Activated naive CD4-positive, alpha-beta T cell treated with anti-CD3 and anti-CD28 coated beads, Interleukin-2, amount 10 ng/mL, durations not matched to agents 7 days and 5 days (primary cell): ENCODE measurements at regions not wholly inside any gene's neighbourhood (a gene's known extent, or its start where the extent isn't known, plus 50 kb on each side); places are given as distances from the start of the nearest gene placed in this dataset.

Source experiments
- CTCF ChIA-PET: fragments of 350-600 bp; sonication (Branson Sonifier 250); formaldehyde crosslinking; loops from one replicate; lab custom pipeline; 2021; ENCODE audit warnings: antibody characterized with exemption; lab: Charles Lee
- DNase-seq: peaks from one replicate; pipeline ENCODE4 v3.0.0-alpha.2; 2020
- H3K27ac Mint-ChIP-seq: one replicate; pipeline ENCODE4 v1.8.0; 2021; ENCODE audit warnings: mild to moderate bottlenecking, moderate library complexity, mixed read lengths
- H3K27me3 Mint-ChIP-seq: one replicate; pipeline ENCODE4 v1.8.0; 2021; ENCODE audit warnings: mild to moderate bottlenecking, mixed read lengths
- H3K36me3 Mint-ChIP-seq: one replicate; pipeline ENCODE4 v1.8.0; 2021; ENCODE audit warnings: mixed read lengths
- H3K4me1 Mint-ChIP-seq: one replicate; pipeline ENCODE4 v1.8.0; 2021; ENCODE audit warnings: mixed read lengths
- H3K4me3 Mint-ChIP-seq: one replicate; pipeline ENCODE4 v1.8.0; 2021; ENCODE audit warnings: mild to moderate bottlenecking, moderate library complexity, mixed read lengths
- H3K9me3 Mint-ChIP-seq: one replicate; pipeline ENCODE4 v1.8.0; 2021; ENCODE audit warnings: mixed read lengths

DNA sequence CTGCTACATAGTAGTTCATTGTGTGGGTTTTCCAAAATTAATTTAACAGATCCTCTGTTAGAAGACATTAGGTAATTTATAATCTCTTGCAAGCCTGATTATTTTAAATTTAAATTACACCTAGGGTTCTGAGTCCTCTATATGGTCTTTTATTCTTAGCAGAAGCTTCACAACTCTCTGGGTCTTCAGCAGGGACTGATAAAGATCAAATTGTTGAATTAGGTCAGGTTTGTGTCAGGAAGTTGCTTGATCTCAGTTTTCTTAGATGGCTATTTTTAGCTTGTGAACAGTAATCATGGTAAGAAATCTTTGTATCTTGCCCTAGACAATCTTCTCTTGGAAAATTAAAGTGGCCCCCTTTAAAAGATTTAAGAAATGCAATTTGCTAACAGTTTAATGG is 183.1 kb upstream of the HDAC9 start:
- H3K27ac Mint-ChIP-seq = no peak overlapping the region
- DNase-seq = no peak
- CTCF ChIA-PET = no interaction called here
- no peak overlapping the region for H3K4me3 Mint-ChIP-seq
- H3K36me3 Mint-ChIP-seq = no peaks in the 10 kb centered on the region
- no peaks in the 10 kb centered on the region for H3K27me3 Mint-ChIP-seq
- peaks cover 2% of the 10 kb centered on the region for H3K4me1 Mint-ChIP-seq
- no peaks in the 10 kb centered on the region for H3K9me3 Mint-ChIP-seq

DNA sequence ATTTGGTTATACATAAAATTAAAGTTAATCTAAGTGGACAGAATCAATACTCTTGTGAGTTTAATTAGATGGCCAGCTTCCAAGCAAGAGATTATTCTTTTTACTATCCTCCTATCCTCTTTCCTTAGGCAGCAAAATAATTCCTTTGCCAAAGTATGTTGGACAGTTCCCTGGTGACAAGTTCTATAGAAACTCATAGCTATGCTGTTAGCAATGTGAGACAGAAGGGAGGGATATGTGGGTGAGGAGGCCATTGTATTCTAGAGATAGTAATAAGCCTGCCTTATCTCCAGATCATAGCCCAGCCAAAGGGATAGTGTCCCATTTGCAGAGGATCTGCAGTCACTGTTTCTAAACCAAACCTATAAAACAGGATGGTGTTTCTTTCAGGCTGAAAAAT is 181.6 kb upstream of the HDAC9 start:
- H3K9me3 Mint-ChIP-seq = no peaks in the 10 kb centered on the region

DNA sequence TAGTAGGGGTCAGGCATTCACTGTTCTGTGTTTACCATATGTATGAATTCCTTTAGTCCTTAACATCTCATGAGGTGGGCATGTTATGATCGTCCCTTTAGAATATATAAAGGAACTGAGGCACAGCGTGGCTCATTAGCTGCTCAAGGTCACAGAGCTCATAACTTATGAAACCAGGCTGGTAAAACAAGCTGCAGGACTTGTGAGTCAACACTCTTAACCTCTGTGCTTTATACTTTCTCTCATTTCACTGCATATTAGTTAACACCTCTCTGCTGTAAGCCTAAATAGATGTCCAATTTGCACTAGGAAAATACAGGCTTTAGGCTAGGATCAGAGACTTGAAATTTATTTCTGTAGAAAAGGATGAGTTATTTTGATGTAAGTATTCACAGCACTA is 180.3 kb upstream of the HDAC9 start:
- H3K4me3 Mint-ChIP-seq = no peak overlapping the region
- H3K36me3 Mint-ChIP-seq = no peaks in the 10 kb centered on the region
- peaks cover 2% of the 10 kb centered on the region for H3K4me1 Mint-ChIP-seq
- no peak overlapping the region for H3K27ac Mint-ChIP-seq
- CTCF ChIA-PET = no interaction called here
- no peak for DNase-seq
- H3K27me3 Mint-ChIP-seq = no peaks in the 10 kb centered on the region
- no peaks in the 10 kb centered on the region for H3K9me3 Mint-ChIP-seq

More for the DNA sequence above, 181.6 kb upstream of the HDAC9 start:
- Mint-ChIP-seq H3K4me1 (peaks cover 2% of the 10 kb centered on the region), H3K27ac (no peak overlapping the region), H3K36me3 (no peaks in the 10 kb centered on the region), H3K4me3 (no peak overlapping the region), H3K27me3 (no peaks in the 10 kb centered on the region)
- CTCF ChIA-PET = no interaction called here
- DNase-seq = no peak

DNA sequence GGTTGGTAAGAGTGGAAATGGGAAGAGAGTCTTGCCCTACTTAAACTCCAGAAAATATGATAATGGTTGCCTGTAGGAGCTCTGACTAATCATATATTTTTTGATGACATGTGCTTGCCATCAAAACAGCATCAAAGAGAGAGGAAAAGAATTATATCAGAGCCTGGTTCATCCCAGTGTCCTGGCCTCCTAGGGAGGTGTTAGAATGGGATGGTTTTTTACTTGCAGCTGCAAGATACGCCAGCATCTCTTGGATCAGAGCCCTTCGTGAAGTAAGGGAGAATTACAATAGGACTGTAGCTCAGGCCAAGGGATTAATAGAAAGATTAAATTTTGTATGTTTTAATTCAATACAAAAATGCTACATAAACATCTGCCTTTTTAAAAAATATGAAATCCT is 177.6 kb upstream of the HDAC9 start:
- CTCF ChIA-PET = interaction anchor here (0.6 kb wide), 1 partner anchor 819 kb away, joined by 3 read pairs; no protein-coding TSS in a partner anchor
- Mint-ChIP-seq H3K9me3 (no peaks in the 10 kb centered on the region), H3K4me1 (no peaks in the 10 kb centered on the region), H3K27ac (no peak overlapping the region), H3K36me3 (no peaks in the 10 kb centered on the region), H3K27me3 (no peaks in the 10 kb centered on the region), H3K4me3 (no peak overlapping the region)
- DNase-seq = no peak

DNA sequence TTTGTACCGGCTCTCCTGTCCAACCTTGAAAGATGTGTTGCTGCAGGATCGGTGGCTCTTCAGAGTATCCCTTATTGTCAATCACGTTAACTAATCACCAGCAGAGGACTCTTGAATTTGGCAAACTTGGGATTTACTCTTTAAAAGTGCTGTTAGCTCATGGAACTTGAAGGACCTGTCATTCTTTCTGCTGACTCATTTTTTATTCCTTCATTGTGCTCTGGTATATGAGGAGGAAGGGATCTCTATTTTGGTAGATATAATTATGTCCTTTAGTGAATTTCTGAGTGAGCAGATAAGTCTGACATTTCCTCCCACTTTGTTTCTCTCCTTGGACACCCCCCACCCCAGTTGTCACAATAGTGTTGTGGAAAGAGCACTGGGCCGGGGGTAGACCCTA is 175.1 kb upstream of the HDAC9 start:
- no peak overlapping the region for H3K4me3 Mint-ChIP-seq
- H3K27ac Mint-ChIP-seq = no peak overlapping the region
- H3K36me3 Mint-ChIP-seq = no peaks in the 10 kb centered on the region
- DNase-seq = no peak
- H3K9me3 Mint-ChIP-seq = no peaks in the 10 kb centered on the region
- H3K27me3 Mint-ChIP-seq = no peaks in the 10 kb centered on the region
- CTCF ChIA-PET = interaction anchor here (0.7 to 1.6 kb wide), 3 partner anchors 154 to 639 kb away, joined by 3 to 4 read pairs (median 3); no protein-coding TSS in a partner anchor
- H3K4me1 Mint-ChIP-seq = no peaks in the 10 kb centered on the region

DNA sequence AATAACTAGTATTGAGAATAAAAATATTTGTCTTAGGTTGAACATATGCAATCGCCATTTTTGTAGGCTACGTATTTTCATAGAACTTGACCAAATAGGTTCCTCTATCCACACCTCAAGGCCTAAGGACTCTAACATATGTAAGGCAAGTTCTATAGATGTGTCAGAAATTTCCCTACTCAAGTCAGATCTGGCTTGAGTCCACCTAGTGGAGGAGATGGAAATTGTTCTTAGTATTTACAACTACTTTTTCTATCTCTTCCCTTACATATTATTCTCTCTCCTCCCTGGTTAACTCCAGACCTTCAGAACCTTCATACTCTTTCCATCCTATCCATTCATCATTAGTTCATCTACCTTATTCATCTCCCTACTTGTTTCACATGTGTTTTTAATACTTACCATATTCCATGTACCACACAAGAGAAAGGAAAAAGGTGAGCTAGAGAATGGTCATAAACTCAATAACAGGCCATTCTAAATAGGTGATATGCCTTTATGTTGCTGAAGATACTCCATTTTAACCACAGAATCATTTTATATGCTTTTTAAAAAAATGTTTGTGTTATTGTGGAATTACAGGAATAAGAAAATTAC is 174.5 kb upstream of the HDAC9 start:
- CTCF ChIA-PET = interaction anchor here (0.9 to 1.6 kb wide), 7 partner anchors 105 to 641 kb away, joined by 3 to 6 read pairs (median 4); no protein-coding TSS in a partner anchor
- DNase-seq = no peak
- no peaks in the 10 kb centered on the region for H3K27me3 Mint-ChIP-seq
- no peaks in the 10 kb centered on the region for H3K36me3 Mint-ChIP-seq
- no peaks in the 10 kb centered on the region for H3K9me3 Mint-ChIP-seq
- H3K27ac Mint-ChIP-seq = no peak overlapping the region
- no peak overlapping the region for H3K4me3 Mint-ChIP-seq
- H3K4me1 Mint-ChIP-seq = no peaks in the 10 kb centered on the region

DNA sequence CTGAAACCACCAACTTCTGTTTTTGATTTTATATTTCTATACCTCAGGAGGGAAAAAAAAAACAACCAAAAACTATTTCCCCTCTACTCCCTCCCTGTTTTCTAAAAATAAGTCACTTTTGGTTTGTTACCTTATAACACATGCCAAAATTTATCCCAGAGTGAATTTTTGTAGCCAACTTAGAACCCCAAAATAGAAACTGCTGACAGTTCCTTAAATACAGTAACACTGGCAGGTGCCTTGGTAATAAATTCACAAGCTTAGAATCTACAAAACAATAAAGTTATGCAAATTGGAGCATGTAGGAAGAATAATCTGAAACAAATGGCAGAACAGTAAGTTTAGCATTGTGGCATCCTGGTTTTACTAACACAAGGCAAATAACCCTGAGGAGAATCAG is 165.0 kb upstream of the HDAC9 start:
- no peaks in the 10 kb centered on the region for H3K27me3 Mint-ChIP-seq
- no peaks in the 10 kb centered on the region for H3K9me3 Mint-ChIP-seq
- no peaks in the 10 kb centered on the region for H3K4me1 Mint-ChIP-seq
- no peaks in the 10 kb centered on the region for H3K36me3 Mint-ChIP-seq
- DNase-seq = no peak
- CTCF ChIA-PET = no interaction called here
- no peak overlapping the region for H3K27ac Mint-ChIP-seq
- H3K4me3 Mint-ChIP-seq = no peak overlapping the region

DNA sequence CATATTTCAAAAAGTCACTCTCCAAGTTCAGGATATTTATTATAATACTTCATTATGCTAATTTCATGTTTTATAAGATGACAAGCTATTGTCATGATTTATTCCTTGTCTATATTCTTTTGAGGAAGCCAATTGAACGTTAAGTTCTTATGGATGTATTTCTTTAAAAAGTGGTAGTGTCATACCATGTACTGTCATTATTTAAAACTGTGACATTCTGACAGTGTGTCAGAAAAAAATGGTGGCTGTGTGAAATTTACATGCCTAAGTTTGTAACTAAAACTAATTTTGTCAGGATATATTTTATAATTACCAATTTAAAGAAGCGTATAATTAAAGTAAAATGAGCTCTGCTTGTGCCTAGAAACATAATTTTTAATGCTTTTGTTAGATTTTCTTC is 158.9 kb upstream of the HDAC9 start:
- DNase-seq = no peak
- Mint-ChIP-seq H3K9me3 (no peaks in the 10 kb centered on the region), H3K27ac (no peak overlapping the region), H3K4me3 (no peak overlapping the region), H3K36me3 (no peaks in the 10 kb centered on the region), H3K4me1 (no peaks in the 10 kb centered on the region), H3K27me3 (no peaks in the 10 kb centered on the region)
- CTCF ChIA-PET = interaction anchor here (1.1 kb wide), 1 partner anchor 14 kb away, joined by 3 read pairs; no protein-coding TSS in a partner anchor

DNA sequence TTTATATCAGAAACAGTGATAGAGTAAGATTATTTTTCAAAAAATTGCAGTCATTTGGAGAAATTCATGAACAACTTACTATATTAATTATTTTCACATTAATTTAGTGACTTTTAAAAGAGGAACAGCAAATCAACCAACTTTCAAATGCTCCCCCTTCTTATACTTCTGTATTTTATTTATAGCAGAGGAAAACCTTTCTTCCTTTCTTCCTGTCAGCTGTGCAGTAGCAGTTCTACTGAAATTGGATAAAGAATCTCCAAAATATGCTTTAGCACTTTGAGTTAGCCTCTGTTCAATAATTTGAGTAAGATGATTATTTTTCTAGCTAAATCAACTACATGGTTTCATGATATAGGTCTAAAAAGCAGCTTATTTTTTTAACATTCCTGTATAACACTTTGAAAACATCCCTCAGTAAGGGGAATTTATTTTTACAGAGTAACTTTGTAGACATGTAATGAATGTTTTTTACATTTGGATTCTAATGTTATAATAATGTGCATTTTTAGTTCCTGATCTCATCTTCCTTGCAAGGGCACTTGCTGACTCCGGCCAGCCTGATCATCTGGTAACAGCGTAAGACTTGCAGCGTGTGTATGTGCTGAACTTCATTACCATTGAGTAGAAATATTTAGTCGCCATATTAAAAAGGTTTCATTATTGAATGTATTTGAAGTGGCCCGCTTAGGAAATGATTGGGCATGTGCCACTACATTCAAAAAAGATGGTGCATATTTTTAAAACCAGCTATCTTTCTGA is 158.3 kb upstream of the HDAC9 start:
- H3K4me3 Mint-ChIP-seq = no peak overlapping the region
- no peak for DNase-seq
- no peaks in the 10 kb centered on the region for H3K4me1 Mint-ChIP-seq
- no peak overlapping the region for H3K27ac Mint-ChIP-seq
- no peaks in the 10 kb centered on the region for H3K27me3 Mint-ChIP-seq
- no peaks in the 10 kb centered on the region for H3K36me3 Mint-ChIP-seq
- H3K9me3 Mint-ChIP-seq = no peaks in the 10 kb centered on the region
- CTCF ChIA-PET = interaction anchor here (1.1 kb wide), 1 partner anchor 13 kb away, joined by 3 read pairs; no protein-coding TSS in a partner anchor

DNA sequence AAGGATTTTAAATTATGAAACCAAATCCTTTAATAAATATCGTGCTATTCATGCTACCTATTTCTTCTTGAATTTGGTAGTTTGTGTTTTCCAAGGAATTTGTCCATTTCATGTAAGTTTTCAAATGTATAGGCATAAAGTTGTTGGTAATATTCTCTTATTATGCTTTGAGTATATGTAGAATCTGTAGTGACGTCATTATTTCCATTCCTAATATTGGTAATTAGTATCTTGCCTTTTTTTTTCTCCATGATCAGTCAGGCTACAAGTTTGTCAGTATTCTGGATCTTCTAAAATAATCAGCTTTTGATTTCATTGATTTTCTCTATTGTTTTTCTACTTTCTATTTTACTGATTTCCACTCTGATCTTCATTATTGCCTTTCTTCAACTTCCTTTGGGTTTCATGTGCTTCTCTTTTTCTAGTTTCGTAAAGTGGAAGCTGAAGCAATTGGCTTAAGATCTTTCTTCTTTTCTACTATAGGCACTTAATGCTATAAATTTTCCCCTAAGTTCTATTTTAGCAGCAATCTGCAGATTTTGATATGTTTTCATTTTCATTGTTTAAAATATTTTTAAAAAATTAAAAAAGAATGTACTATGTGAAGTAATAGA is 156.5 kb upstream of the HDAC9 start:
- Mint-ChIP-seq H3K9me3 (no peaks in the 10 kb centered on the region), H3K36me3 (no peaks in the 10 kb centered on the region), H3K4me3 (no peak overlapping the region), H3K4me1 (no peaks in the 10 kb centered on the region), H3K27ac (no peak overlapping the region), H3K27me3 (no peaks in the 10 kb centered on the region)
- no peak for DNase-seq
- CTCF ChIA-PET = no interaction called here

DNA sequence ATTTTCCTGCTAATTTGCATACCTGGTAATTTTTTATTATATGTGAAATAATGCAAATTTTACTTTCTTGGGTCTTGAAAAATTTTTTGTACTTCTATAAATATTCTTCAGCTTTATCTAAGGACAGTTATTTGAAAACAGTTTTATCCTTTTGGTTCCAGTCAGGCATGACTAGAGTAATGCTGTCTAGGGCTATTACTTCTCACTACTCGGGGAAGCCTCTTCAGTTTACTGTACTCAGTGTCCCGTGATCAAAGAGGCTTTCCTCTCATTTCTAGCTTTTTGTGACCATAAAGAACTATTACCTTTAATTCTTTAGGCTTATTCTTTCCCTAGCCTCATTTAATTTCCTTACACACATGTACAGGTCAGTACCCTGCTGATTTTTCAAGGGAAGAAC is 153.8 kb upstream of the HDAC9 start:
- H3K4me1 Mint-ChIP-seq = no peaks in the 10 kb centered on the region
- CTCF ChIA-PET = interaction anchor here (0.6 kb wide), 1 partner anchor 14 kb away, joined by 3 read pairs; no protein-coding TSS in a partner anchor
- H3K27me3 Mint-ChIP-seq = no peaks in the 10 kb centered on the region
- no peak overlapping the region for H3K27ac Mint-ChIP-seq
- no peak for DNase-seq
- H3K9me3 Mint-ChIP-seq = no peaks in the 10 kb centered on the region
- H3K4me3 Mint-ChIP-seq = no peak overlapping the region
- H3K36me3 Mint-ChIP-seq = no peaks in the 10 kb centered on the region

DNA sequence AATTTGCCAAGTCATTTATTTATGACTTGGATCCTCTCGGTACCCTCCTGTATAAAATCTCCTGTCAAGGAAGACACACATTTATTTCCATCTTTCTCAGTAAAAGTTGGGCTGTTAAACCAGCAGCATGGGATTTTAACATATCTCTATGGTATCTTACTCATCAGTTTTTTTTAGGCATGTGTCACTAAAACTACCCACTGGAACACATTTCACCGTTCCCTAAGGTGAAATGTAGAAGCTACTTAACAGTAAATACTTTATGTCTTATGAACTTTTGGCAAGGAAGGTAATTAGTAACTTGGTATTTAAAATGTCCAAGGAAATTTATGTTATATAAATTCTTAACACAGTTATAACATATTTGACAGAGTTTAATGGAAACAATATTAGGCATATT is 152.5 kb upstream of the HDAC9 start:
- Mint-ChIP-seq H3K4me3 (no peak overlapping the region), H3K4me1 (no peaks in the 10 kb centered on the region), H3K9me3 (no peaks in the 10 kb centered on the region), H3K27ac (no peak overlapping the region), H3K36me3 (no peaks in the 10 kb centered on the region), H3K27me3 (no peaks in the 10 kb centered on the region)
- DNase-seq = no peak
- CTCF ChIA-PET = interaction anchor here (0.7 to 4.3 kb wide), 5 partner anchors 16 to 661 kb away, joined by 3 to 16 read pairs (median 3); no protein-coding TSS in a partner anchor

DNA sequence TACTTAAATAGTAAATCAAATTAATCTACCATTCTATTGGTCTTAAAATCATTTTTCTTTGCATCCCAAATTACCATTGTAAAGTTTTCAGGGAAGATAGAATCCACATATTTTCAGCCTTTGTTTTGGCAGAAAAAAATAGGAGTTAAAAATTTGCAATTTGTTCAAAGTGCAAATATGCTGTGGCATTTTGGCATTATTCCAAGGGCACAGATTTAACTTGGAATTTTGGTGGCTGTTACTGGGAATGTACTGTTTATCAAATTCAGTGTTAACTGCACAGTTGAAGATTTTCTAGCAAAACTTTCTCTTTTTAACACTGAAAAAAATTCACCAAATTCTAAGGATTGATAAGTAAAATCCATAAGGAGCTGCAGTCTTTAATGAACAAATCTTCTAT is 151.0 kb upstream of the HDAC9 start:
- DNase-seq = no peak
- no peaks in the 10 kb centered on the region for H3K4me1 Mint-ChIP-seq

DNA sequence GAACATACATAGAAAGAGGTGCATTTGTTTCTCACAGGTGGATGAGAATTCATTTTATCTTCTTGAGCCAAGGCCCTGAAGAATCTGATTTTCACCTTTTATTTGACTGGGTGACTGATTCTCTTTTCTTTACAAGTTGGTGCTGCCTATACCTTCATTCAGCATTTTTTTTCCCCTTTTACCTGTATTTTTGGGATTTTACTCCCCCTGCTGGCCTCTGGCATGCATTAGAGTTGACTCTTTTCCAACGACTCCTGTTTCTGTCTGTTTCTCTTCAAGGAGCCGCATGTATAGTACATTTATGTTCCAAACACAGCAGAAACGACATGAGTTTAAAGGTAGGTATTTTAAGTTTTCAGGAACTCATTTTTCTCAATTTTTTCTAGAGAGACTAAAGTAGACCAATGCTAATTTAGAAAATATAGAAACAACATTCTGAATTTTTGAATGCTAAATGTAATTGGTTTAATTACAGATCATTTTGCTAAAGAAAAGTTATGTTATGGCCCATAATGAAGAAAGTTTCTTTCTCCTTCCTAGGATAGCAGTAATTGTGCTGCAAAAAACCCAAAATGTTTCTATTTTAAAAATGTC is 149.8 kb upstream of the HDAC9 start:
- no peak overlapping the region for H3K4me3 Mint-ChIP-seq
- DNase-seq = peak; percentile 28
- no peaks in the 10 kb centered on the region for H3K4me1 Mint-ChIP-seq
- no peaks in the 10 kb centered on the region for H3K27me3 Mint-ChIP-seq
- no peak overlapping the region for H3K27ac Mint-ChIP-seq
- H3K36me3 Mint-ChIP-seq = no peaks in the 10 kb centered on the region
- CTCF ChIA-PET = interaction anchor here (0.7 to 4.3 kb wide), 10 partner anchors 26 to 664 kb away, joined by 3 to 16 read pairs (median 4); no protein-coding TSS in a partner anchor
- no peaks in the 10 kb centered on the region for H3K9me3 Mint-ChIP-seq

More for the DNA sequence above, 151.0 kb upstream of the HDAC9 start:
- no peaks in the 10 kb centered on the region for H3K36me3 Mint-ChIP-seq
- CTCF ChIA-PET = interaction anchor here (0.6 to 4.3 kb wide), 3 partner anchors 572 to 663 kb away, joined by 3 to 16 read pairs (median 4); no protein-coding TSS in a partner anchor
- H3K27ac Mint-ChIP-seq = no peak overlapping the region
- no peaks in the 10 kb centered on the region for H3K27me3 Mint-ChIP-seq
- no peaks in the 10 kb centered on the region for H3K9me3 Mint-ChIP-seq
- H3K4me3 Mint-ChIP-seq = no peak overlapping the region
